GM12864 (cell line): ENCODE measurements at regions not wholly inside any gene's neighbourhood (a gene's known extent, or its start where the extent isn't known, plus 50 kb on each side); places are given as distances from the start of the nearest gene placed in this dataset.

Source experiments
- DNase-seq: peaks from one replicate; pipeline ENCODE4 v3.0.0-alpha.2; 2011; ENCODE audit warnings: low read depth
- H3K4me3 ChIP-seq: 2 replicates; pipeline ENCODE4 v1.5.1; 2011; ENCODE audit warnings: mild to moderate bottlenecking, low read depth, low read length, control low read depth
- CTCF ChIP-seq: IDR thresholded peaks from 2 replicates; pipeline ENCODE4 v1.5.1; 2011; ENCODE audit warnings: low read depth, mild to moderate bottlenecking, moderate library complexity, low read length, control low read depth, inconsistent platforms; ENCODE audit errors: missing control alignments

GRCh38 chr18:61957801-61958516 lies 65.2 kb upstream of the RNF152 start:
- H3K4me3 ChIP-seq = no peak overlapping the region
- DNase-seq = no peak
- no peak for TF ChIP-seq CTCF

- TF ChIP-seq CTCF = no peak
- DNase-seq = peak; percentile 39
- no peak overlapping the region for H3K4me3 ChIP-seq
These were observed 62.8 kb upstream of the RNF152 start for GRCh38 chr18:61955644-61956043.

- no peak for TF ChIP-seq CTCF
- no peak overlapping the region for H3K4me3 ChIP-seq
- DNase-seq = no peak
These were observed 61.4 kb upstream of the RNF152 start for GRCh38 chr18:61954096-61954746.

- no peak for DNase-seq
- no peak for TF ChIP-seq CTCF
- no peak overlapping the region for H3K4me3 ChIP-seq
These were observed 60.8 kb upstream of the RNF152 start for GRCh38 chr18:61953641-61954040.

- no peak for DNase-seq
- TF ChIP-seq CTCF = no peak
- no peak overlapping the region for H3K4me3 ChIP-seq
These were observed 60.4 kb upstream of the RNF152 start for GRCh38 chr18:61953161-61953560.

GRCh38 chr18:61951396-61951795 lies 58.6 kb upstream of the RNF152 start:
- DNase-seq = no peak
- TF ChIP-seq CTCF = no peak
- H3K4me3 ChIP-seq = no peak overlapping the region

- no peak overlapping the region for H3K4me3 ChIP-seq
- no peak for TF ChIP-seq CTCF
- no peak for DNase-seq
These were observed 57.6 kb upstream of the RNF152 start for GRCh38 chr18:61950371-61950770.
